CD4-positive, alpha-beta T cell (primary cell): ENCODE measurements at regions not wholly inside any gene's neighbourhood (a gene's known extent, or its start where the extent isn't known, plus 50 kb on each side); places are given as distances from the start of the nearest gene placed in this dataset.

ENCODE experiments used
- ATAC-seq: fragments of 200-7000 bp; cut with Tn5 transposase; one replicate; pipeline ENCODE4 v1.10.0; 2022; ENCODE audit warnings: mild to moderate bottlenecking; ENCODE audit not compliant: poor library complexity
- CTCF ChIA-PET: fragments of 350-600 bp; sonication (Branson Sonifier 250); formaldehyde crosslinking; loops from one replicate; lab custom pipeline; 2021; ENCODE audit warnings: antibody characterized with exemption, inconsistent platforms; lab: Charles Lee
- POLR2A ChIA-PET: fragments of 350-600 bp; sonication (Branson Sonifier 250); formaldehyde crosslinking; loops from one replicate; lab custom pipeline; 2021; ENCODE audit warnings: antibody characterized with exemption, inconsistent platforms; lab: Charles Lee
- DNase-seq, 14 experiments: peaks; one replicate each; pipeline ENCODE4 v3.0.0-alpha.2; 2013 to 2020; ENCODE audit warnings: mixed read lengths in 2 of 14
- H3K27ac ChIP-seq, 2 donors: one replicate each; pipeline versions ENCODE4 v1.5.1 to v1.7.0; 2013; ENCODE audit warnings: low read length in 2 of 2, low read depth in 1 of 2, mild to moderate bottlenecking in 1 of 2
- H3K27me3 ChIP-seq, 2 experiments: 1 replicate in 1 of 2; 2 replicates in 1 of 2; pipeline versions ENCODE4 v1.6.1 to v1.7.0; 2013; ENCODE audit warnings: low read length in 2 of 2, control low read depth in 1 of 2, mild to moderate bottlenecking in 1 of 2, moderate library complexity in 1 of 2; ENCODE audit not compliant: insufficient read depth in 2 of 2, control insufficient read depth in 1 of 2
- H3K36me3 ChIP-seq: one replicate; pipeline ENCODE4 v1.6.1; 2013; ENCODE audit warnings: low read length, control low read depth; ENCODE audit not compliant: insufficient read depth
- H3K4me1 ChIP-seq: one replicate; pipeline ENCODE4 v1.6.1; 2013; ENCODE audit warnings: low read length, control low read depth; ENCODE audit not compliant: insufficient read depth
- H3K4me3 ChIP-seq: one replicate; pipeline ENCODE4 v1.5.1; 2013; ENCODE audit warnings: mild to moderate bottlenecking, low read length, moderate library complexity
- H3K9me3 ChIP-seq, 2 experiments: 1 replicate in 1 of 2; 2 replicates in 1 of 2; pipeline versions ENCODE4 v1.6.1 to v1.7.0; 2013; ENCODE audit warnings: low read length in 2 of 2, mild to moderate bottlenecking in 2 of 2, control low read depth in 1 of 2, moderate library complexity in 1 of 2; ENCODE audit not compliant: control insufficient read depth in 1 of 2, insufficient read depth in 1 of 2
- H3K27ac Mint-ChIP-seq: one replicate; pipeline ENCODE4 v1.8.0; 2020; ENCODE audit warnings: mixed read lengths
- H3K27me3 Mint-ChIP-seq: one replicate; pipeline ENCODE4 v1.8.0; 2021; ENCODE audit warnings: mixed read lengths
- H3K36me3 Mint-ChIP-seq: one replicate; pipeline ENCODE4 v1.8.0; 2021; ENCODE audit warnings: low read depth, mixed read lengths
- H3K4me1 Mint-ChIP-seq: one replicate; pipeline ENCODE4 v1.8.0; 2021; ENCODE audit warnings: low read depth, mixed read lengths
- H3K4me3 Mint-ChIP-seq: one replicate; pipeline ENCODE4 v1.8.0; 2020; ENCODE audit warnings: mild to moderate bottlenecking, mixed read lengths
- H3K9me3 Mint-ChIP-seq: one replicate; pipeline ENCODE4 v1.8.0; 2020; ENCODE audit warnings: mixed read lengths
- intact Hi-C, 2 experiments: fragments of 100-400 bp; cut with DNase I in 1 of 2; cut with micrococcal nuclease in 1 of 2; formaldehyde crosslinking; loops; one replicate each; pipeline versions ENCODE4 v1.15.1 to v1.9.0; 2023 to 2025; cut with DNase I, micrococcal nuclease
- TF ChIP-seq, protein P1 (sequence below): fragments of 200-600 bp; IDR thresholded peaks from one replicate; pipeline ENCODE4 v1.8.0; 2022; ENCODE audit warnings: antibody characterized with exemption, mild to moderate bottlenecking

DNA sequence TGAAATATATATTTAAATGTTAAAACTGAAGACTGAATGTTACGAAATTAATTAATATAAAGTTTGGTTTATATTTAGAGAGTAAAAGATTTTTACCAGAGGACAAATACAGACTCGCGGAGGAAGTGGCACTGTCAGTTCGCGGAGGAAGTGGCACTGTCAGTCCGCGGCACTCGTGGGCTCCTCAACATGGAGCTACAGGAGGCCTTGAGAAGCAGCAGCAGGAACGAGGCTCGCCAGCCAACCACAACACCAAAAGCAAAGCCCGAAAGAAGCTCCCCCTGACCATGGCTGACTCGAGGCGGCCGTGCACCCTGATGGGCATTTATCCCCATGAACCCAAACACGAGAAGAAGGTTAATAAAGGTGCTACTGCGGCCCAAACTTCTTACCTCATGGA, 125.3 kb upstream of the PABPC4L start:
- no peak overlapping the region for H3K27ac ChIP-seq
- H3K4me1 ChIP-seq, result no peaks in the 10 kb centered on the region
- Mint-ChIP-seq H3K36me3 (no peaks in the 10 kb centered on the region), H3K27me3 (no peaks in the 10 kb centered on the region), H3K9me3 (no peaks in the 10 kb centered on the region), H3K27ac (no peak overlapping the region), H3K4me1 (no peaks in the 10 kb centered on the region), H3K4me3 (no peak overlapping the region)
- POLR2A ChIA-PET, result no interaction called here
- DNase-seq, result no peak
- H3K27me3 ChIP-seq, result no peaks in the 10 kb centered on the region
- ATAC-seq, result no peak
- no peak overlapping the region for H3K4me3 ChIP-seq
- H3K9me3 ChIP-seq, result peaks cover 0 to 23% of the 10 kb centered on the region in 2 experiments
- no peaks in the 10 kb centered on the region for H3K36me3 ChIP-seq
- intact Hi-C loops, result no loop called here
- CTCF ChIA-PET, result no interaction called here
- TF ChIP-seq, protein P1, sequence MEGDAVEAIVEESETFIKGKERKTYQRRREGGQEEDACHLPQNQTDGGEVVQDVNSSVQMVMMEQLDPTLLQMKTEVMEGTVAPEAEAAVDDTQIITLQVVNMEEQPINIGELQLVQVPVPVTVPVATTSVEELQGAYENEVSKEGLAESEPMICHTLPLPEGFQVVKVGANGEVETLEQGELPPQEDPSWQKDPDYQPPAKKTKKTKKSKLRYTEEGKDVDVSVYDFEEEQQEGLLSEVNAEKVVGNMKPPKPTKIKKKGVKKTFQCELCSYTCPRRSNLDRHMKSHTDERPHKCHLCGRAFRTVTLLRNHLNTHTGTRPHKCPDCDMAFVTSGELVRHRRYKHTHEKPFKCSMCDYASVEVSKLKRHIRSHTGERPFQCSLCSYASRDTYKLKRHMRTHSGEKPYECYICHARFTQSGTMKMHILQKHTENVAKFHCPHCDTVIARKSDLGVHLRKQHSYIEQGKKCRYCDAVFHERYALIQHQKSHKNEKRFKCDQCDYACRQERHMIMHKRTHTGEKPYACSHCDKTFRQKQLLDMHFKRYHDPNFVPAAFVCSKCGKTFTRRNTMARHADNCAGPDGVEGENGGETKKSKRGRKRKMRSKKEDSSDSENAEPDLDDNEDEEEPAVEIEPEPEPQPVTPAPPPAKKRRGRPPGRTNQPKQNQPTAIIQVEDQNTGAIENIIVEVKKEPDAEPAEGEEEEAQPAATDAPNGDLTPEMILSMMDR, result no peak

DNA sequence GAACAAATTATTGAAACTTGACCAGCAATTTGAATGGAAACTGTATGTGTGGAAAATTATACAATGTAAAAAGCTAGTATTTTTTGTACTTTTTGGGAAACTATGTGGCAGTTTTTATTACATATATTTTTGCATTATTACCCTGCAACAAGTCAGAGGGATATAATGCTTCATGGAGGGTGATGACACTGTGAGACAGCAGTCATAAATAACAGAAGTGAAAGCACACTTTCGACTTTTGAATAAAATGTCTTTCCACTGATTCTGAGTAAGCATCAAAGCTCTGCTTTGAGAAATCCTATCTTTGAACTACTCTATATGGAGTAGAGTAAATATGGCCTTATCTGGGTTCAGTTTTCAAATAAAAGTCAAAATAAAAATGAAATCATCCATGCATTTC, 122.6 kb upstream of the PABPC4L start:
- Histone ChIP-seq H3K27ac (no peak overlapping the region), H3K9me3 (peaks cover 0 to 23% of the 10 kb centered on the region in 2 experiments), H3K36me3 (no peaks in the 10 kb centered on the region), H3K27me3 (no peaks in the 10 kb centered on the region), H3K4me1 (no peaks in the 10 kb centered on the region), H3K4me3 (no peak overlapping the region)
- CTCF ChIA-PET, result no interaction called here
- POLR2A ChIA-PET, result no interaction called here
- DNase-seq (no peak), ATAC-seq (no peak)
- H3K36me3 Mint-ChIP-seq, result no peaks in the 10 kb centered on the region
- intact Hi-C loops, result no loop called here
- TF ChIP-seq, protein P1, result no peak
- no peaks in the 10 kb centered on the region for H3K4me1 Mint-ChIP-seq
- no peak overlapping the region for H3K27ac Mint-ChIP-seq
- no peaks in the 10 kb centered on the region for H3K27me3 Mint-ChIP-seq
- no peak overlapping the region for H3K4me3 Mint-ChIP-seq
- H3K9me3 Mint-ChIP-seq, result peaks cover 14% of the 10 kb centered on the region

DNA sequence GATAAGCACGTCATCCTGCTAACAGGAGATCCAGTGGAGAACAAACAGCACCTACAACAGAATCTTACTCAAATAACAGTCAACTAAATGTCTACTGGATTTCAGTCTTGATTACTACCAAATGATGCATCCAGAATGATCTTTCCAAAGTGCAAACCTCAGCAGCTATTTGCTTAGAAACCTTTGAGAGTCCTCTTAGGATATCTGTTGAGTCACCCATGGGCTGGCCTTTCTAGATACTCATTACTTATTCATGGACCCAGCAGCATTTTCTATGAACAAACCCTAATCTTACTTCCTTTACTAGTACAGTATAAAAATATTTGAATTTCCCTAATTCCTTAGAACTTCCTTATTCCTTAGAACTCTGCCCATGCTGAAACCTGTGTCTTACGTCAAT, 118.5 kb upstream of the PABPC4L start:
- no peak overlapping the region for H3K27ac ChIP-seq
- no peak for DNase-seq
- ATAC-seq, result no peak
- no peaks in the 10 kb centered on the region for H3K4me1 ChIP-seq
- Mint-ChIP-seq H3K9me3 (peaks cover 20% of the 10 kb centered on the region), H3K4me3 (no peak overlapping the region), H3K36me3 (no peaks in the 10 kb centered on the region), H3K27me3 (no peaks in the 10 kb centered on the region), H3K4me1 (no peaks in the 10 kb centered on the region), H3K27ac (no peak overlapping the region)
- H3K36me3 ChIP-seq, result no peaks in the 10 kb centered on the region
- H3K9me3 ChIP-seq, result no peaks in the 10 kb centered on the region
- no peak overlapping the region for H3K4me3 ChIP-seq
- TF ChIP-seq, protein P1, result no peak
- no peaks in the 10 kb centered on the region for H3K27me3 ChIP-seq
- intact Hi-C loops, result no loop called here
- CTCF ChIA-PET, result no interaction called here
- POLR2A ChIA-PET, result no interaction called here
